Stimulated activated naive CD8-positive, alpha-beta T cell treated with anti-CD3 and anti-CD28 coated beads, Interleukin-15, Interleukin-2, amounts not matched to agents 100 U/mL and 50 U/mL, for 24 hours (primary cell): ENCODE measurements at regions not wholly inside any gene's neighbourhood (a gene's known extent, or its start where the extent isn't known, plus 50 kb on each side); places are given as distances from the start of the nearest gene placed in this dataset.
"Not testable (repeated sequence)": the region's sequence is repeated elsewhere in the genome, so short reads cannot be mapped to it uniquely, and the experiment has no call there.

ENCODE experiments used
- ATAC-seq: fragments of 150-1000 bp; cut with Tn5 transposase; one replicate; pipeline ENCODE4 v1.10.0; 2021
- DNase-seq: peaks from one replicate; pipeline ENCODE4 v3.0.0; 2021

GRCh38 chr3:95627697-95628096 is 1186.7 kb upstream of the EPHA6 start:
- no peak for DNase-seq
- no peak for ATAC-seq

GRCh38 chr3:95629802-95630201 is 1184.6 kb upstream of the EPHA6 start:
- DNase-seq, result no peak
- no peak for ATAC-seq

GRCh38 chr3:95645291-95645690 is 1169.1 kb upstream of the EPHA6 start:
- no peak for DNase-seq
- ATAC-seq, result no peak

- no peak for DNase-seq
- no peak for ATAC-seq
These were observed 1159.6 kb upstream of the EPHA6 start for GRCh38 chr3:95654570-95655362.

- no peak for ATAC-seq
- no peak for DNase-seq
These were observed 1158.9 kb upstream of the EPHA6 start for GRCh38 chr3:95655363-95655986.

- ATAC-seq, result no peak
- DNase-seq, result no peak
These were observed 1143.6 kb upstream of the EPHA6 start for GRCh38 chr3:95670765-95671164.

DNA sequence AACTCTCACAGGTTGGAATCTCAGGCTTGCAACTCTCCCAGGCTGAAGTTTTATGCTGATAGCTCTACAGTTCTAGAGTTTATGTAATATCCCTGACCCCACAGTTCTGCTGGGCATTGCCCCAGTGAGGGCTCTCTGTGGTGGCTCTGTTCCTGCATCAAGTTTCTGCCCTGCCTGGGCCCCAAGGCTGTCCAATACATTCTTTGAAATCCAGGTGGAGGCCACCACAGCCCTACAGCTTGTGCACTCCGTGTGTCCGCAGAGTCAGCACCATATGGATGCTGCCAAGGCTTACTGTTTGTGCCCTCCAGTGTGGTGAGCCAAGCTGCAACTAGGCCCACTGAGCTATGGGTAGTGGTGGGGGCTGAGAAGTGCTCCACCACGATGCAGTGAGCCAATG is 1141.2 kb upstream of the EPHA6 start:
- ATAC-seq, result no peak
- DNase-seq, result no peak

- ATAC-seq (no peak), DNase-seq (peak; percentile 5)
These were observed 1108.5 kb upstream of the EPHA6 start for GRCh38 chr3:95705786-95706418.

- ATAC-seq (no peak), DNase-seq (no peak)
These were observed 1107.1 kb upstream of the EPHA6 start for GRCh38 chr3:95707268-95707667.

- ATAC-seq, result no peak
- DNase-seq, result no peak
These were observed 1103.7 kb upstream of the EPHA6 start for GRCh38 chr3:95710684-95711083.

DNA sequence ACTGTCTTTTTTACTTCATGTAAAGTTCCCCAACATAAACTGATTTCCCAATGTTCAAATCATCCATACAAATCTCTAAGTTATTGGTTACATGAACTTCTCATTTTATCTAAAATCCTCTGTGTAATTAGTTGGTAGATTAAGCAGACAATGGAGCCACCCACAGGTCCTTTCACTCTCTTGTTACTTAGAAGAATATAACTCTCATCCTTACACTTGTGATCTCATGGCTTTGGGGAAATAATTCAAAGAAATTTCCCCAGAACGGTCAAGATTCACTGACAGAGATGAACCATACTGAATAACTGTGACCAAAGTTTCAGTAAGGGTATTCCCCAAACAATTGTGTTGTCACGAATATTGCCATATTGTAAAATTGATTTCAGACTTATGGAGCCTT is 1102.6 kb upstream of the EPHA6 start:
- ATAC-seq (no peak), DNase-seq (no peak)

- no peak for ATAC-seq
These were observed 1099.3 kb upstream of the EPHA6 start for GRCh38 chr3:95715128-95715527.

DNA sequence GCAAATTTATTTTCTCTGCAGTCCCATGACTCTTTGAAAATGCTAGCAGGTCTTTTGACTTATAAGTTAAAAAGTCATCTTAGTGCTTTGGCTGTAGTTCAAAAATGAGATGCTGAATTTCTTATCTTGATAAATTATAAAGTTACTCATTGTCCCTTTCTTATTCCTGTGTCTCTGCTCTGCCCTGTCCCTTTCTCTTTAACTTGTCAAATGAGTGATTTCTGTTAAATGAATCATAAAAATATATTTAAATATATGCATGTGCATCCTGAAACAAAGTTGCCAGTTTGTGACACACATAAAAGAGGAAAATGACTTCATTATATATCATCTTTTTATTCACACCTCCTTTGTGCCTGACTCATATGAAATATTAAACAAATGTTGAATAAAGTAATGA is 1097.3 kb upstream of the EPHA6 start:
- ATAC-seq, result no peak

More at GRCh38 chr3:95715128-95715527, 1099.3 kb upstream of the EPHA6 start:
- DNase-seq, result no peak

DNA sequence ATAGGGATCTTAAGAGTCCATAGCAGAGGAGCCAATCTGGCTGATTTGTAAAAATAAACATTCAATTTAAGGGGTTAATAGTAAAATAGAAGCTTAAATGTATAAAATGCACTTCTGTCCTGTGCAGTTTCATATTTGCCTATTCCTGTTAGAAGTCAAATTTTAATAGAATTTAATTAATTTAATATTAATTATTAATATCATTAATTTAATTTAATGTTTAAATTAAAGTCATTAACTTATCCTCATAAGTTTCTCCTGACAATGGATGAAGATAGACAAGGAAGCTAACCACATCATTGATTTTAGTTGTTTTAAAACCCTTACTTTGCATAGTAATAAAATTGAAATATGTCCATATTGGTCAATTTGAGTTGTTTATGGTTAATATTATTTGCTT is 1096.2 kb upstream of the EPHA6 start:
- DNase-seq (no peak), ATAC-seq (no peak)

More for the DNA sequence above, 1097.3 kb upstream of the EPHA6 start:
- DNase-seq, result no peak

DNA sequence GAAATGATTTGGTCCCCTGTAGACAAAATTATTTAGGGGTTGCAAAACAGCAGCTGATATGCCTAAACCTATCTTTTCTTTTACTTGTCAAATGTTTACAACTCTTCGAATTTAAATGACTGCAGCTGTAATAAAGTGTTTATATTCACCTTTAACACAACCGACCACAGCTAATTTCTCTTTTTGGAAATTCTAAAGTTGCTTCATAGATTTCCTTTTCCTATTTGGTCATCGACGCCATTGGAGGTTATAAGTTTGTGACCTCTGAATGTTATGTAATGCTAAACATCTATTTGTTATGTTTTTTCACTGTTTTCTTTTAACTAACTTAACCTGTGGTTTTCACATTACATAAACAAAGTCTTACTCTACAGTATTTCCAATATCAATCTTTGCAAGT is 1094.9 kb upstream of the EPHA6 start:
- DNase-seq, result no peak
- no peak for ATAC-seq

- DNase-seq (no peak), ATAC-seq (no peak)
These were observed 1092.5 kb upstream of the EPHA6 start for GRCh38 chr3:95721938-95722337.

- DNase-seq, result no peak
- no peak for ATAC-seq
These were observed 1088.6 kb upstream of the EPHA6 start for GRCh38 chr3:95725770-95726169.

- DNase-seq (no peak), ATAC-seq (no peak)
These were observed 1082.6 kb upstream of the EPHA6 start for GRCh38 chr3:95731753-95732152.

DNA sequence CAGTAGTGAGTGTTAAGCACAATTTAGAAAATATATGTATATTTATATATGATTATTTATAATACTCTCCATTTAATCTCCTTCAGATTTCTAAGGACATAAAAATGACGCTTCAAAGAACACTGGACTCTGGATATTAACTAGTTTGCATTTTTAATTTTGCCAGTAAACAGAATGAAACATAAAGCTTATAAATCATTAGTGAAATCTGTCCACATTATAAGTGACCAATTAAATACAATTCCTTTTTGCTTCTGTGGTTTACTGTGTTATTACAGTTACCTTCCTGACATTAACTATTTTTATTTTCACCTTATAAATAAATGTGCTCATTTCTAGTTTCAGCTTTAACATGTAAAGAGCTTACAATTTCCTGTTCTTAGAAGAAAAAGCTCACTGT is 1081.1 kb upstream of the EPHA6 start:
- DNase-seq (no peak), ATAC-seq (no peak)

GRCh38 chr3:95738045-95738444 is 1076.3 kb upstream of the EPHA6 start:
- ATAC-seq, result no peak
- DNase-seq, result no peak

- not testable (repeated sequence) for DNase-seq, ATAC-seq
These were observed 1069.5 kb upstream of the EPHA6 start for GRCh38 chr3:95744896-95745295.

DNA sequence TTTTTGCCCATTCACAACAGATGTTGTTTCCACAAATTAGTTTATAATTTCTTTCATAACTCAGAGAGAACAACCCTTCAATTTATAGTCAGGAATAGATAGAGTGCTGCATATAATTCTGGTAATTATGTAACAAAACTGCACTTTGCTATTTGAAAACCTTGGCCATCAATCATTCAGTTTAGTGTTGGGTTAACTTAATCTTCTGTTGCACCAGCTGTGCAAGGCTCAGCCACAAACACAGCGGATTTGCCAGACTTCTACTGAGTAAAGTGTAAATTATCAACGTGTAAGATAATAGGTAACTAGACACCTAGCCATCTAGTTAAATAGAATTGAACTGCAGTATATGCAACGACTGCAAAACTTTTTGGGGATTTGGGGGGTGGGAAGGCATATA is 1064.3 kb upstream of the EPHA6 start:
- ATAC-seq (no peak), DNase-seq (no peak)

GRCh38 chr3:95751509-95751908 is 1062.9 kb upstream of the EPHA6 start:
- no peak for DNase-seq
- no peak for ATAC-seq
